Glomerular visceral epithelial cell (primary cell): ENCODE measurements at regions not wholly inside any gene's neighbourhood (a gene's known extent, or its start where the extent isn't known, plus 50 kb on each side); places are given as distances from the start of the nearest gene placed in this dataset.
"Not testable (repeated sequence)": the region's sequence is repeated elsewhere in the genome, so short reads cannot be mapped to it uniquely, and the experiment has no call there.

Experiments used
- DNase-seq: peaks from one replicate; pipeline ENCODE4 v3.0.0-alpha.2; 2016; ENCODE audit errors: extremely low spot score

DNA sequence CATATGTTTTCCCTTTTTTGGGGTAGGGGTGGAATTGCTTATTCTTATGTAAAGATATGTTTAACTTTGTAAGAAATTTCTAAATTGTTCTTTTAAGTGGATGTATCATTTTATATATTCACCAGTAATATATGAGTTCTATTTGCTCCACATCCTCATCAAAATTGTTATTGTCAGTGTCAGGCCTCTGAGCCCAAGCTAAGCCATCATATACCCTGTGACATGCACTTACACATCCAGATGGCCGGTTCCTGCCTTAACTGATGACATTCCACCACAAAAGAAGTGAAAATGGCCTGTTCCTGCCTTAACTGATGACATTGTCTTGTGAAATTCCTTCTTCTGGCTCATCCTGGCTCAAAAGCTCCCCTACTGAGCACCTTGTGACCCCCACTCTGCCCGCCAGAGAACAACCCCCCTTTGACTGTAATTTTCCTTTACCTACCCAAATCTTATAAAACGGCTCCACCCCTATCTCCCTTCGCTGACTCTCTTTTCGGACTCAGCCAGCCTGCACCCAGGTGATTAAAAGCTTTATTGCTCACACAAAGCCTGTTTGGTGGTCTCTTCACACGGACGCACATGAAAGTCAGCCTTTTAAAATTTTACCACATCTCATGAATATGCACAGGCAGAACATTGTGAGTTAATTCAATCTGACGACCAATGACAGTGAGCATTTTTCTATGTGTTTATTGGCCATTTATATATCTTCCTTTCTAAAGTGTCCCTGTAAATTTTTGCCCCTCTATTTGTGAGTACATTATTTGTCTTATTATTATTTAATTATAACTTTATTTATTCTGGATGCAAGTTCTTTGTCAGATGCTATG, 176.8 kb downstream of the CDC14C start:
- DNase-seq = not testable (repeated sequence)

DNA sequence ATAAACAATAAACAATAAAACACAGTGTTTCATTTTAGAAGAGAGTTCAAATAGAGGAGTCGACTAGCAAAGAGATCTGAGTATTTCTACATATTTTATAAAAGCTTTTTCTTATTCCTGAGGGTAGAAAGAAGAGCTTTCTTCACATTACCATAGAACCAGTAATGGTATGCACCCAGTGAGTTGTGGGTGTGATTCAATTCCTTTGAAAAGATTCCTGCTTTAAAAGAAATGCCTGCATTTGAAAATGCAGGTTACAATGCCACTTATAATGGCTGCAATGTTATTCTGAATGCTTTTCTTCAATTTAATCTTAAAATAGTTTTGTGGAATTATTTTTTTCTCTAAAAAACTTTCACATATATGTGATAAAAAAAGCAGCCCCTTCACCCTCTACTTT, 178.1 kb downstream of the CDC14C start:
- no peak for DNase-seq

DNA sequence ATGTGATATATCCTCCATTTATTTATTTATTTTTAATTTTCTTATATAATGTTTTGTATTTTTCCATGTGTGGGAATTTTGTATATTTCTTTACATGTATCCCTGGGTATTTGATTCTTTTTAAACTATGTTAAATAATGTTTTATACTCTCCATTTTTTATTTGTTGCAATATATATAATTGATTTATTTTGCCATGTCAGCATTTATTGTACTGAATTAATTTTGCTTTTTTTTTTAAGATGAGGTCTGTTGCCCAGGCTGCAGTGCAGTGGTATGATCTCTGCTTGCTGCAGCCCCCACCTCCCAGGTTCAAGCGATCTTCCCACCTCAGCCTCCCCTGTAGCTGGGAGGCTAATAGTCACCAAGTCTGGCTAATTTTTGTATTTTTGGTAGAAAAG, 187.4 kb downstream of the CDC14C start:
- DNase-seq = no peak

DNA sequence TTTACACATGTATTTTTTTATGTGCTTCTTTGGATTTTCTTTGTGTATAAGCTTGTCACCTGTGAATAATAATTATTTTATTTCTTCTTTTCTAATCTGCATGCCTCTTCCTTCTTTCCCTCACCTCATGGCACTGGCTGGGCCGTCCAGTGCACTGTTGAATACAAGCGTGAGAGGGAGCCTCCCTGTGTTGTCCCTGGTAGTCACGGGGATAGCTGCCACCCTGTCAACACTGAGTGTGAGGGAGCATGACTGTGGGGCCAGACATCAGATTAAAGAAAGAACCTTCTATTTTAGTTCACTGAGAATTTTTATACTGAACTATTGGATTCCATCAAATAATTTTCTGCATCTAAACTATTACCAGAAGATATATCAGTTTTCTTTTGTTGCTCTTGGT, 187.9 kb downstream of the CDC14C start:
- DNase-seq = no peak

DNA sequence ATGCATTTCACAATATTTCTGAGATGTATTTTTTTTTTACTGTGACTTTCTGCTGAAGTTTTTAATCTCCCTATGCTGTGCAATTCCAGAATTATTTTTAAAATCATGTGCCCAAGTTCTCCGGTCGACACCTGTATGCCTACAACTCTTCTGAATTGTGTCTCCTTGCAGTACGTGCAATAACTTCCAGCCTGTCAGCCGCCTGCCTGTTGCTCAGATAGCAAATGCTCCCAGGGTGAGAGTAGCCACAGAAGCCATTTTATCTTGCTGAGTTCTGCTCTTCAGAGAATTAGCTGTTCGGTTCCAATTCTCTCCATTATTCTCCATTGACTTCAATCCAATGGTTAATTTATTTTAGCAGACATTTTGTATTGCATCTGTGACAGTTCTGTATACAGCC, 188.3 kb downstream of the CDC14C start:
- no peak for DNase-seq

DNA sequence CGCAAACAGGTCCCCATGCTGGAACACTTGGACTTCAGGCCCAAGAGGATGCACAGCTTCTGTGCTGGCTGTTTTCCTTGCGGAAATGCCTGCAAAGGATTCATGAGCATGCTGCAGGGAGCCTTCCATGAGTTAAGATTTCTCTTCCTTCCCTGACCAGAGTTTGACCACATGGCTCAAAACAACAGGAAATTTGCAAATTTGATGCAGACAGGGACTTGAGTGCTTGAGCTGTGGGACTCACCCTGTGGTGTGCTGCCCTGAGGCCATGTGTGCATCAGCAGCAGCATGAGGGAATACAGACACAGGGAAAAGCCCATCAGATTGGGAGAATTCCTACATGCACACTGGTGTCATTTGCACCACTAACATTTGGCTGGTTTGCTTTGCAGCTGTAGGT, 195.4 kb downstream of the CDC14C start:
- DNase-seq = no peak

DNA sequence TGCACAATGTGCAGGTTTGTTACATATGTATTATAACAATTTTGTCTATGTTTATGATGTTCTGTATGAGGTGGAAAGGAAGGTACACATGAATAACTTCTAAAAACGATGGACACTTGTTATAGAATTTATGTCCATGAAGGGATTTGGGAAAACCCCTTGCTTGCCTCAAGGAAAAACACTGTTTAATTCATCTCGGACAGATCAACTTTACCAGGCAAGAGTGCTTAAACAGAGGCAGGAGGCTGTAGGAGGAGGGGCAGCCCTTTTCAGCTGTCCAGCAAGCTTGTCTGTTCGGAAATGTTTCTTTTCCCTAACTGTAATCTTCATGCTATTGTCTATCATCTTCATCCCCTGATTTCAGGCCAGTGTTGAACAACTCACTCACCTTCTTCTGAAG, 200.9 kb downstream of the CDC14C start:
- DNase-seq = no peak

DNA sequence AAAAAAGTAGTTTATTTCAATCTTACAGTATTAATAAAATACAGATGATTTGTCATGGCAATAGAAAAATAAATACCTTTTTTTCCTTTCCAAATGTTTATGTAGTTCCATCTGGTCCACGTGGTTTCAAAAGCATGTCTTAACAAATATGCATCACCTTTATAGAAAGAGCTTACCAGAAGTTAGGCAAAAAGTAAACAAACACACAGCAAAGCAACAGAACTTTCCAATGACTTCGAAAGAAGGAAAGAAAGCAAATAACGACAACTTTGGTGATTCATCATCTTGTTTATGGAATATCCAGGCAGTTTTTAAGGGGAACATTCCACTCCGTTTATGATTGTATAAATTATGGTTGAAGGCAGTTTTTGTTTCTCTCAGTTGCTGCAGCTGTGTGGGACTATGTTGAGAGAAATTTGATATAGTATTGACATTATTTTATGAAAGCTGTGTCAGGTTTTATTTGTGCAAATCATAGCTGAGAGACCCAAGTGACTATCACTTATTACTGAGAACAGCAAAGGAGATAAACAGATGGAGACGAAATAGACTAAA, 203.1 kb downstream of the CDC14C start:
- no peak for DNase-seq

DNA sequence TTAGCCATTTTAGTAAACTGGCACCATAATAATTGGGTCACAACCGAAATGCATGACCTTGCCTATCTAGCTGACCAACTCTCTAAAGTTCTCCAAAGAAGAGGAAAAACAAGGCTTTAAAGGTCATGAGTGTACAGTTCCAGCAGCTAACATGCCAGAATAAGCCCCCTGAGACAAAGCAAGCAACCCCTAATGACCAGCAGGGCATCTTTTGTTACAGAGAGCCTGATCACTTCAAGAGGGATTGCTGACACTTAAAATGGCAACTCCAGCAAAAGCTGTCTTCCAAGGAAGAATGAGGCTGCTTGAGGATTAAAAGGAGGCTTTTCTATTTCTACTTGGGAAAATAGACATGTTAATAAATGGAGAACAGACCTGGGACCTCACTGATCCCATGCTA, 213.6 kb downstream of the CDC14C start:
- DNase-seq = no peak

DNA sequence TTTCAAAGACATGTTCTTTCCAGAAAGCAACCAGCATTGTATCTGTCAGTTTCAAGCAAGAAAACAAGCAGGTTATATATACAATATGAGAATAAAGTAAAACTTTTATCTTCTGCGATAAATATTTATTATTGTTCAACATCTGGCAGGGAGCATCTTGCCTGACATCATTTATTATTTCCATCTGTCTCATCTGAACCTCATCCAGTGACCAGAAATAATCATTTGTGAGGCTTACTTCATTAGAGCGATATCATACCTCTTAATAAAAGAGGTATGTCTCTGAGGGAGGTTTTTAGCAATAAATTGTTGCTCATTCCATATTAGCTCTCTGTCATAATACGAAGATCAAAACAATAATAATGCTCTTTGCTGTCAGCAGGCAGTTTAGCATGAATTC, 226.1 kb downstream of the CDC14C start:
- DNase-seq = no peak

DNA sequence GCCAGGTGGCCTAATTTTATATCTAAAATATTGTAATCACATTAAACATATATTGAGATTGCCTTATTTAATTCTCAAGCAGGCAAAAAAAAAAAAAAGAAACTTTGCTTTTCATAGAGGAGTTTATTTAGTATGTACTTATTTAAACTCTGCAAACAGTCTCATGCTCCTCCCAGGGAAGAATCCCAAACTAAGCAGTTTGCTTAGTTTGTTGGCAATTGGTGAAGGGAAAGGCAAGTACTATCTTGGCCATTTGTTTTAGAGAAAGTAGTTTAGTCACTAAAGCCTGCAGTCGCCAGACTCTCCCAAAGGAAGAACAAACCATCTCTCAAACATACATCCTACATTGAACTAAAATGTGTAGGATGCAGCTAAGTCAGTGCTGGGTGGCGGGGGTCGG, 226.8 kb downstream of the CDC14C start:
- no peak for DNase-seq

DNA sequence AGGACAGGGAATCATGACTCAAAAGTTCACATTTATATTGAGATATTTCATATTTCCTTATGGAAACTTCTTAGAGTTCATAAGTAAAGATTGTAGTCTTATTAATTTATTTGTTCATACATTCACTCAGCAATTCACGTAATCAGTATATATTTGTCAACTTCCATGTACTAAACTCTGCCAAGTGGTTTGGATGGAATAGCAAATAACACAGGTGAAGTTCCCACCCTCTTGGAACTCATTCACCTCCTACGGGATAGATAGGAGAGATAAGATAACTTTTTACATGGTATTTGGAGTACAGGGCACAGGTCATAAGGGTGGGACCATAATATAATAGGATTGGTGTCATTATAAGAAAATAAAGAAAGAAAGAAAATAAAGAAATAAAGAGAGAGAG, 234.0 kb downstream of the CDC14C start:
- no peak for DNase-seq

DNA sequence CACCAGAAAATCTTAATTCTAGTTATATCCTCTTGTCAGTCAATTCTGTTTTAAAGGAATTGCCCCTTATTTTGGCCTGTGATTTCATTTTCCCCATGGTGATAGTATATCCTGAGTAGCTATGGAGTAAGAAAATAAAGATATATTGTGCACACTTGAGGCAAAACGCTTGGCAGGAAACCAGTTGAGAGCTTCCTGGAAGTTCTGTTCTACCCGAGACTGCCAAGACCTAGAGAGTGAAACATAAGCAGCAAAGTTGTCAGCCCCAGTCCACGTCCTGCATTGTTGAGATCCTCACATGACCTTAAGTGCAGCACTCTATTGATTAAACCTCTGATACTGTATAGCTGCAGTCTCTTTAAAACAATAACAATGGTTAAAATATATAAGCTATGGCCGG, 235.2 kb downstream of the CDC14C start:
- no peak for DNase-seq

DNA sequence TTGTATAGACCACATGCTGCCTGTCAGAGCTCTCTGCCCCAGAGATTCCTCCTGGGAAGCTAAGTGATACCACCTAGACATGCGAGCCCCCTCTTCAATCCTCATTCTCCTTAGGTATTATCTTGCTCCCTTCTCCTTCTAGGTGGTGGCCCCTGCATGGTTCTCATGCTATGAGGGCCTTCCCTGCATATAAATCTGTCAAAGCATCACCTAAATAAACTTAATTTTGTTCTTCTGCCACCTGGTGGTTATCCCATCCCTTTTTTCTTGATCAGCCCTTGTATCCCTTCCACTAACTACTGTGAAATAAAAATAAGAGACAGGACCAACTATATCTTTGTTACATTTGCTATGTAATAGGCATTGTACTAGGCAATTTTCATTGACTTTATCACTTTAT, 242.1 kb downstream of the CDC14C start:
- DNase-seq = no peak

DNA sequence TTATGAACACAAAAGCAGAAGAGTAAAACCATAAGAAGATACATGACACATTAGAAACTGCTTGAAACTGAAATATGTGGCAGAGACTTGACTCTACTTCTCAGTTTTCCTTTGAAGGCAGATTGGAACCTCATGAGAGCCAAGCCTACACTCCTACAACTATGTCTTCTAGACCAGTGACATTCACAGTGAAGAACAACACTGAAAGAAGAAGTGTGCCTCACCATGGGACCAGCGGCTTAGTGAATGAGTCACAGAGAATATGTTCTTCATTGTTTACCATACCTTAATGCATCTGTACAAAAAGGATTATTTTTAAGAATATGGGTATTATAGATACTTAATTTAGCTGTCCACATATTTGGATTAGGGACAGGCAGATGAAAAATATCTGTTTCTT, 248.3 kb downstream of the CDC14C start:
- no peak for DNase-seq

DNA sequence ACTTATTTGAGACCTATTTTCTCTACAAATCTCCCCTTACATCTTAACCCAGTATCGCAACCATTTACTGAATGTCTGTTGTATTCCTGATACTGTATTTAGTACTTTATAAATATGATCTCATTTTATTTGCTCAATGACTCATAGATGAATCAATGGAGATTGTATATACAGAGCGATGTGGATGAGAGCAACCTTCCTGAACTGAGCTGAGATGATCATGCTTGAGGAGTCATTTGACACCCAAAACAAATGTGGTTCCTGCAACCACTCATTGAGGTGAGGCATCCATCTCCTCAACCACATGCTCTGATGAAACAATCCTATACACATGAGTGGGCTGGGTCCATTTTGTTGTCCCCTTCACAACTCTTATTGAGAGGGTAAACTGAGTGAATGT, 250.0 kb downstream of the CDC14C start:
- no peak for DNase-seq

DNA sequence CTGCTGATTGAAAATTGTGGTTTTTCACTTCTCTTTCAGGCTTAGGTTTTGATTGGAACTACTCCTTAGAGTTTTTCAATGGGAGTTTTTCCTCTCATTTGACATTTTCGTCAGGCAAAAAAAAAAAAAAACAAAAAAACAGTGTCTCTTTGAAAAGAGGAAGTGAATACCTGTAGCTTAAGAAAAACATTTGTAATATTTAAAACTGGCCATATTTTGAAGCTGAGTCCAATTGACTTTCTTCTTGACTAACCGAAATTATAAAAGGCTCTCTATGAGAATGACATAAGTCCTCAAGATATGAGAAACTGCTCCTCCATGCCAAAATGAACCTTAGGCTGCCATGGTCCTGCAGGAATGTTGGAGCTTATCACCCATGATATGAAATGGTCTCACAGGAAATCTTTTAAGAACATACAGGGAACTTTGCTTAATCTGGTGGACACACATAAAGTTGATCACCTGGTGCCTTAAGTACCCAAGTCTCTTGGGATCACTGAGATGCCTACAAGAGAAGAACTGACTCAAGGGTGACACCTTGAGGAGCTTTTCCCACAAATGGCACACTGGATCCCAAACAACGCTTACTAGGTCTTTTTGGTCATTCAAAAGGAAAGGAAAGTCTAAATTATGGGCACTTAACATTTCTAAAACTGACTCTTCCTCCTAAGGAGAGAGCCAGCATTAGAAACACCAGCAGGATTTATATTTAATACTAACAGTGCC, 263.4 kb downstream of the CDC14C start:
- no peak for DNase-seq

DNA sequence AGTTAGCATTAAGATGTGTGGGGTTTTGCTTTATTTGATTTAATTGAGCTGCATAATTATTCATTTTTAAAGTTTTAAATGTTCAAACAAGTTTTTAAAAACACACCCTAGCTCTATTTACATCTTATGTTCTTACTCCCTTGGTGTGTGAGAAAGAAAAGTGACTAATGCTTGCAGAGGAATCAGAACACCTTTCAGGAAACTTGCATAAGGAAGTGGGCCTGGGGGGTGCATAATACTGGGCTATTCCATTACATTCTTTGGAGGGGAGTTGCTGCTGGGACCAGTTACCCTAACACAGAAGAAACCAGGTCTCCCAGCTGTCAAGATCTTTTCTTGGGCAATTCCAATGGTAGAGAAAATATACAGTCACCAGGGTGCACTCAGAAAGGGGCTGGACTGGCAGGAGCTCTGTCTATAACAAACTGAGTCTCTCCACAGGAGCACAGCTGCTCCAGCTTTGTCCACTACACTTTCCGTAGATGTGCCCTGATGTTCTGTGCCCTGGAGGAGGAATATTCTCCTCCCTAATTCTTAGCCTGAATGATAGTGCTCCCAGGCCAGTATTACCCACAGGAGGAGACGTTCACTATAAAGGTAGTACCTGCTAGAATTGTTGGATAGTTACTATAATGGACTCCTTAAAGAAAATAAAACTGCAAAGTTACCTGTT, 304.2 kb downstream of the CDC14C start:
- no peak for DNase-seq

DNA sequence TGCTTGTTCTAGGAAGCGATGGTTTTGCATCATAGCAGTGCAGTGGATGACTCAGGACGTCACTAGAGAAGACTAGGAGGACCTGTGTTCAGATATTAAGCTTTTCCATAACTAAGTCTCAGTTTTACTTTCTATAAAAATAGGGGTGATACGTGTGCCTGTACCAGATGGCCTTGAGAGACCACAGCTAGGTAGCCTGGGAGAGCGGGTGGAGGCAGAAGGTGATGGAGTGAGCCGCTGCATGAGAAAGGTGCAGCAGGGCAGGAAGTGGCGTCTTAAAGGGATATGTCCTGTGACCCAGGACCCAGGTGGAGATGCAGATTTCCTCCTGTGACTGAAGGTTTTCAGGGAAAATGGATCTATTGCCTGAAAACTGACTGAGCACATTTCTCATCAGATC, 304.9 kb downstream of the CDC14C start:
- DNase-seq = no peak

DNA sequence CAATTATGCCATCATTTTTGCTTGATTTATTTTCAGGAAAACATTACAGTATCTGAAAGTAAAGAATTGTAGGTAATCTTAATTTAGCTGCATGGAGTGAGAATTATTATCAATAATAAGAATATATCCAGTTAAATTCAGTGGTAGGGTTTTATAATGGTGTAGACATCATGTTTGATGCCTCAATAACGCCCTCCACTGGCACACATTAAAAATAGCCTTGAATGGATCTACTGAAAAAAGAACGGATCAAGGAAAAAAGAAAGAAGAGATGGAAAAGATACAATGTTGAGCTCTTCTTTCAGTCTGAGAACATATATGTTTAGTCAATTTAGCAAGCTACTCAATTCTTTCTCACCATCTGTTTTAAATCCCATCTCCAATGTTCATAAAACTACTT, 319.2 kb downstream of the CDC14C start:
- no peak for DNase-seq

DNA sequence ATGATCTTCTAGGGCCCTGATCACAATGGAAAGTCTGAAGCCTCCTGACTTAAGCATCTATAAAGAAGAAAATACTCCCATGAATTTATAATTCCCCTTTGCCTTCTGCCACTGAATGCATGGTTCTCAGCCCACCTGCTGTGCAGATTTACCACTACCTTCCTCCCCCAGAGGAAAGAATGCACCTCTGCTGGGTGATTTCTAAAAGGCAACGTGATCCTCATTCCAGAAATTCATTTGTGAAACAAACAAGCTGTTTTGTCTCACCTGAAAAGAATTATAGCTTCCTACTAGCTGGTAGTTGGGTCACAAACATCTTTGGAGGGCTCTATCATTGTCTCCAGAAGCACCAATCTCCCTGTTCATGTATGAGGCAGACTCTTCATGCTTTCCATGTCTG, 320.2 kb downstream of the CDC14C start:
- no peak for DNase-seq

DNA sequence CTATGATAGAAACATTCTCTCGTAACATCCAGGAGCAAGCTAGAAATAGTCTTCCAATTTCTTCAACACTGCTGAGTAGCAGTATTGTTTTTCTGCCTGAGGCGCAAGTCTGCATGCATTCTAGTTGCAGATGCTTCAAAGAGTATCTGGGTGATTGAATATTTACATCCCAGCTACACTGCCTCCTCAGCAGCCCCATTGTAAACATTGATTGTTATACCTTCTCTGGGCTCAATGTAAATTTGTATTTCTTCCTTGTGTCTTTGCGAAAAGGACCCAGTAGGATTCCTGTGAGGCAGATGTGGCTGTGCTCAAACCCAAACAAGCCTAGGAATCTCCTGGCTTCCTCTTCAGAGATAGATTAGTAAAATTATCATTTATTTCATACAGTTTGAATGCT, 320.7 kb downstream of the CDC14C start:
- no peak for DNase-seq

DNA sequence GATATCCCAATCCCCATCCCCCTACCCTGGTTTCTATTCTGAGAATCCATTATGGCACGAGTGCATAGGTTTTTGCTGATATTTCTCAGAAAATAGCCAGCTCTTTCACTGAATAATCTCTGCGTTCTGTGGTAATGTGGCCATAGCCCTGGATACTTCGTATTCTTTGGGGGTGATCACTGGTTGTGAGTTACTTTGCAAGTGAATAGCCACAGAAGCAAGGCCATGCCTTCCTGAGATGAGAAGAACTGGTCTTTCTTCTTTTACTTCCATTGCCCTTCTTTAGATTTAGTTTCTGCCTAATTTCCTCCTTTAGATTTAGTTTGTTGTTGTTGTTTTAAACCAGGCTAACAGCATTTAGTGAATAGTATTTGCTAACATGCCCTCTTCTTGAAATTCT, 323.4 kb downstream of the CDC14C start:
- no peak for DNase-seq
